Caco-2 (cell line): ENCODE measurements at regions not wholly inside any gene's neighbourhood (a gene's known extent, or its start where the extent isn't known, plus 50 kb on each side); places are given as distances from the start of the nearest gene placed in this dataset.

Experiments used
- BruUV-seq: library from RNA; stranded (reverse); fragments of 400-500 nt; replicated peaks from 2 replicates; lab custom pipeline; 2021; lab: Mats Ljungman, UMichigan
- CTCF ChIA-PET: fragments of 300-600 bp; sonication (Branson Sonifier 250); formaldehyde crosslinking; loops from one replicate; lab custom pipeline; 2022; ENCODE audit warnings: antibody characterized with exemption; lab: Charles Lee
- POLR2A ChIA-PET: fragments of 300-600 bp; sonication (Branson Sonifier 250); formaldehyde crosslinking; loops from one replicate; lab custom pipeline; 2022; ENCODE audit warnings: antibody characterized with exemption; lab: Charles Lee
- DNase-seq, 2 experiments: peaks; one replicate each; pipeline versions ENCODE4 v3.0.0 to v3.0.0-alpha.2; 2020 to 2022
- H3K27me3 ChIP-seq: replicated peaks from 2 replicates; pipeline ENCODE4 v1.6.0; 2011; ENCODE audit warnings: low read length; ENCODE audit not compliant: control insufficient read depth, insufficient read depth
- H3K36me3 ChIP-seq: 2 replicates; pipeline ENCODE4 v1.5.1; 2011; ENCODE audit warnings: low read length; ENCODE audit not compliant: control insufficient read depth, insufficient read depth
- H3K4me1 ChIP-seq: fragments of 250-450 bp; sonication (Bioruptor Pico); 2 replicates; pipeline ENCODE4 v1.5.1; 2020; ENCODE audit warnings: mild to moderate bottlenecking
- H3K4me3 ChIP-seq: 2 replicates; pipeline ENCODE4 v1.5.1; 2011; ENCODE audit warnings: low read depth, mild to moderate bottlenecking, control low read depth, low read length
- H3K9me3 ChIP-seq: fragments of 250-450 bp; sonication (Bioruptor Pico); 2 replicates; pipeline ENCODE4 v1.5.1; 2020; ENCODE audit warnings: mild to moderate bottlenecking, moderate library complexity
- H3K27ac Mint-ChIP-seq: one replicate; pipeline ENCODE4 v1.8.0; 2022; ENCODE audit warnings: mixed read lengths; ENCODE audit not compliant: unreplicated experiment
- H3K27me3 Mint-ChIP-seq: one replicate; pipeline ENCODE4 v1.8.0; 2022; ENCODE audit warnings: mixed read lengths; ENCODE audit not compliant: insufficient read depth, unreplicated experiment
- H3K36me3 Mint-ChIP-seq: one replicate; pipeline ENCODE4 v1.8.0; 2022; ENCODE audit warnings: mild to moderate bottlenecking, mixed read lengths; ENCODE audit not compliant: insufficient read depth, unreplicated experiment
- H3K4me1 Mint-ChIP-seq: one replicate; pipeline ENCODE4 v1.8.0; 2022; ENCODE audit warnings: low read depth, mixed read lengths; ENCODE audit not compliant: unreplicated experiment
- H3K4me3 Mint-ChIP-seq: one replicate; pipeline ENCODE4 v1.8.0; 2022; ENCODE audit warnings: mild to moderate bottlenecking, moderate library complexity, mixed read lengths; ENCODE audit not compliant: unreplicated experiment
- H3K9me3 Mint-ChIP-seq: one replicate; pipeline ENCODE4 v1.8.0; 2022; ENCODE audit warnings: mixed read lengths; ENCODE audit not compliant: unreplicated experiment
- CTCF ChIP-seq, 2 experiments: fragments of 200-600 bp in 1 of 2; IDR thresholded peaks; 1 replicate in 1 of 2; 2 replicates in 1 of 2; pipeline versions ENCODE4 v1.5.1 to v1.8.0; 2011 to 2022; ENCODE audit warnings: antibody characterized with exemption in 1 of 2, control low read depth in 1 of 2, inconsistent platforms in 1 of 2, low read depth in 1 of 2, low read length in 1 of 2, mild to moderate bottlenecking in 1 of 2, moderate library complexity in 1 of 2; ENCODE audit not compliant: insufficient read depth in 1 of 2, severe bottlenecking in 1 of 2, unreplicated experiment in 1 of 2
- intact Hi-C: fragments of 100-400 bp; cut with micrococcal nuclease; formaldehyde crosslinking; loops from one replicate; pipeline ENCODE4 v1.10.0; 2022; ENCODE audit not compliant: unreplicated experiment

DNA sequence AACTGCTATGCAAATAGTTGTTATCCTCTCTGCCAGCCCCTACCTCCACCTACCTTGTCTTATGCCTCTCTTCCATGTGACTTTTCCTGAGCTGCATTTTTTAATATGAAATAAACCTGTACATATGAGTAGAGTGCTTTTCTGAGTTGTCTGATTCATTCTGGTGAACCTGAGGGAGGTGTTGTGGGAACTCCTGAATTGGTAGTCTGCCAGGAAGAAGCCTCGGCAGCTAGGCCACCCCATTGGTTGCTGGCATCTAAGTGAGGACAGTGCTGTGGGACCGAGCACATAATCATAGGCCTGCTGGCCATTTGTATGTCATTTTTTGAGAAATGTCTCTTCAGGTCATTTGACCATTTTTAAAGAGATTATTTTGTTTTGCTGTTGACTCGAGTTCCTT lies 1146.8 kb downstream of the UQCRFS1 start:
- POLR2A ChIA-PET, result no interaction called here
- TF ChIP-seq CTCF (IDR thresholded peaks at IDR 0.05; ENCODE audit: insufficient read depth in 1 of 2, low read depth in 1 of 2, low read length in 1 of 2, severe bottlenecking in 1 of 2, unreplicated experiment in 1 of 2), result no peak
- Histone ChIP-seq H3K9me3 (no peaks in the 10 kb centered on the region; the same call in 1 of the 2 replicates), H3K4me1 (no peaks in the 10 kb centered on the region), H3K27me3 (no peaks in the 10 kb centered on the region), H3K36me3 (no peaks in the 10 kb centered on the region), H3K4me3 (no peak overlapping the region)
- CTCF ChIA-PET, result no interaction called here
- no TSS peak for BruUV-seq
- no peak overlapping the region for H3K27ac Mint-ChIP-seq
- no peaks in the 10 kb centered on the region for H3K36me3 Mint-ChIP-seq
- H3K27me3 Mint-ChIP-seq, result peaks cover 4% of the 10 kb centered on the region
- no peak for DNase-seq
- H3K4me1 Mint-ChIP-seq, result no peaks in the 10 kb centered on the region
- no peak overlapping the region for H3K4me3 Mint-ChIP-seq
- peaks cover 9% of the 10 kb centered on the region for H3K9me3 Mint-ChIP-seq
- intact Hi-C loops, result no loop called here

- no TSS peak for BruUV-seq
- intact Hi-C loops, result no loop called here
- H3K9me3 Mint-ChIP-seq, result peaks cover 9% of the 10 kb centered on the region
Measured at GRCh38 chr19:28065026-28065425, 1147.9 kb downstream of the UQCRFS1 start.

GRCh38 chr19:28063702-28064101 lies 1149.2 kb downstream of the UQCRFS1 start:
- POLR2A ChIA-PET, result no interaction called here
- Histone ChIP-seq H3K4me1 (no peaks in the 10 kb centered on the region), H3K4me3 (no peak overlapping the region), H3K27me3 (no peaks in the 10 kb centered on the region), H3K36me3 (no peaks in the 10 kb centered on the region), H3K9me3 (no peaks in the 10 kb centered on the region; the same call in 1 of the 2 replicates)
- Mint-ChIP-seq H3K9me3 (peaks cover 9% of the 10 kb centered on the region), H3K4me3 (no peak overlapping the region), H3K27ac (no peak overlapping the region), H3K36me3 (no peaks in the 10 kb centered on the region), H3K4me1 (no peaks in the 10 kb centered on the region), H3K27me3 (peaks cover 4% of the 10 kb centered on the region)
- intact Hi-C loops, result no loop called here
- CTCF ChIA-PET, result no interaction called here
- DNase-seq, result no peak
- no TSS peak for BruUV-seq
- TF ChIP-seq CTCF (IDR thresholded peaks at IDR 0.05; ENCODE audit: insufficient read depth in 1 of 2, low read depth in 1 of 2, low read length in 1 of 2, severe bottlenecking in 1 of 2, unreplicated experiment in 1 of 2), result no peak

More at GRCh38 chr19:28065026-28065425, 1147.9 kb downstream of the UQCRFS1 start:
- Mint-ChIP-seq H3K36me3 (no peaks in the 10 kb centered on the region), H3K27ac (no peak overlapping the region), H3K27me3 (peaks cover 4% of the 10 kb centered on the region), H3K4me3 (no peak overlapping the region), H3K4me1 (no peaks in the 10 kb centered on the region)
- TF ChIP-seq CTCF (IDR thresholded peaks at IDR 0.05; ENCODE audit: insufficient read depth in 1 of 2, low read depth in 1 of 2, low read length in 1 of 2, severe bottlenecking in 1 of 2, unreplicated experiment in 1 of 2), result no peak
- DNase-seq, result no peak
- no peaks in the 10 kb centered on the region for H3K36me3 ChIP-seq
- no peaks in the 10 kb centered on the region; the same call in 1 of the 2 replicates for H3K9me3 ChIP-seq
- POLR2A ChIA-PET, result no interaction called here
- H3K27me3 ChIP-seq, result no peaks in the 10 kb centered on the region
- CTCF ChIA-PET, result no interaction called here
- H3K4me3 ChIP-seq, result no peak overlapping the region
- no peaks in the 10 kb centered on the region for H3K4me1 ChIP-seq
